KMS-11 (cell line): ENCODE measurements at regions not wholly inside any gene's neighbourhood (a gene's known extent, or its start where the extent isn't known, plus 50 kb on each side); places are given as distances from the start of the nearest gene placed in this dataset.
"Not testable (repeated sequence)": the region's sequence is repeated elsewhere in the genome, so short reads cannot be mapped to it uniquely, and the experiment has no call there.

Experiments
- H2AFZ ChIP-seq: fragments of 200-600 bp; sonication (generic); 2 replicates; pipeline ENCODE4 v1.6.1; 2016; ENCODE audit warnings: antibody characterized with exemption, mixed run types, low read depth
- H3K27ac ChIP-seq: fragments of 200-600 bp; sonication (generic); 2 replicates; pipeline ENCODE4 v1.6.1; 2016; ENCODE audit warnings: mild to moderate bottlenecking, mixed run types
- H3K27me3 ChIP-seq: fragments of 200-600 bp; sonication (generic); 2 replicates; pipeline ENCODE4 v1.6.1; 2017; ENCODE audit warnings: mild to moderate bottlenecking, low read depth, mixed run types, moderate library complexity; ENCODE audit not compliant: insufficient read depth
- H3K36me3 ChIP-seq: fragments of 200-600 bp; sonication (generic); 2 replicates; pipeline ENCODE4 v1.6.1; 2017; ENCODE audit warnings: mild to moderate bottlenecking, mixed run types; ENCODE audit not compliant: insufficient read depth
- H3K4me1 ChIP-seq: fragments of 200-600 bp; sonication (generic); 2 replicates; pipeline ENCODE4 v1.6.1; 2016; ENCODE audit warnings: mild to moderate bottlenecking, low read depth, mixed run types; ENCODE audit not compliant: poor library complexity, severe bottlenecking
- H3K4me2 ChIP-seq: fragments of 200-600 bp; sonication (generic); 2 replicates; pipeline ENCODE4 v1.7.0; 2016; ENCODE audit warnings: mild to moderate bottlenecking, mixed run types
- H3K4me3 ChIP-seq: fragments of 200-600 bp; sonication (generic); IDR thresholded peaks from 2 replicates; pipeline ENCODE4 v1.6.1; 2017; ENCODE audit warnings: low read depth, low read length, mixed read lengths; ENCODE audit not compliant: insufficient read depth
- H3K79me2 ChIP-seq: fragments of 200-600 bp; sonication (generic); 2 replicates; pipeline ENCODE4 v1.6.1; 2016; ENCODE audit warnings: low read depth, mixed run types; ENCODE audit not compliant: insufficient read depth
- H3K9ac ChIP-seq: fragments of 200-600 bp; sonication (generic); 2 replicates; pipeline ENCODE4 v1.6.1; 2016; ENCODE audit warnings: mild to moderate bottlenecking, mixed run types
- H4K20me1 ChIP-seq: fragments of 200-600 bp; sonication (generic); 2 replicates; pipeline ENCODE4 v1.6.1; 2016; ENCODE audit warnings: mild to moderate bottlenecking, mixed run types; ENCODE audit not compliant: insufficient read depth
- TF ChIP-seq, protein P1 (sequence below): fragments of 200-600 bp; sonication (generic); conservative IDR thresholded peaks from 2 replicates; pipeline ENCODE4 v1.6.1; 2017; ENCODE audit warnings: low read depth, mild to moderate bottlenecking, antibody characterized with exemption, low read length, moderate library complexity, mixed read lengths

GRCh38 chr10:121393522-121393921 is 204.7 kb downstream of the FGFR2 start:
- TF ChIP-seq, protein P1, sequence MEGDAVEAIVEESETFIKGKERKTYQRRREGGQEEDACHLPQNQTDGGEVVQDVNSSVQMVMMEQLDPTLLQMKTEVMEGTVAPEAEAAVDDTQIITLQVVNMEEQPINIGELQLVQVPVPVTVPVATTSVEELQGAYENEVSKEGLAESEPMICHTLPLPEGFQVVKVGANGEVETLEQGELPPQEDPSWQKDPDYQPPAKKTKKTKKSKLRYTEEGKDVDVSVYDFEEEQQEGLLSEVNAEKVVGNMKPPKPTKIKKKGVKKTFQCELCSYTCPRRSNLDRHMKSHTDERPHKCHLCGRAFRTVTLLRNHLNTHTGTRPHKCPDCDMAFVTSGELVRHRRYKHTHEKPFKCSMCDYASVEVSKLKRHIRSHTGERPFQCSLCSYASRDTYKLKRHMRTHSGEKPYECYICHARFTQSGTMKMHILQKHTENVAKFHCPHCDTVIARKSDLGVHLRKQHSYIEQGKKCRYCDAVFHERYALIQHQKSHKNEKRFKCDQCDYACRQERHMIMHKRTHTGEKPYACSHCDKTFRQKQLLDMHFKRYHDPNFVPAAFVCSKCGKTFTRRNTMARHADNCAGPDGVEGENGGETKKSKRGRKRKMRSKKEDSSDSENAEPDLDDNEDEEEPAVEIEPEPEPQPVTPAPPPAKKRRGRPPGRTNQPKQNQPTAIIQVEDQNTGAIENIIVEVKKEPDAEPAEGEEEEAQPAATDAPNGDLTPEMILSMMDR = no peak
- peak overlapping the region; percentile 31 for H3K4me2 ChIP-seq
- no peak overlapping the region for H3K9ac ChIP-seq

DNA sequence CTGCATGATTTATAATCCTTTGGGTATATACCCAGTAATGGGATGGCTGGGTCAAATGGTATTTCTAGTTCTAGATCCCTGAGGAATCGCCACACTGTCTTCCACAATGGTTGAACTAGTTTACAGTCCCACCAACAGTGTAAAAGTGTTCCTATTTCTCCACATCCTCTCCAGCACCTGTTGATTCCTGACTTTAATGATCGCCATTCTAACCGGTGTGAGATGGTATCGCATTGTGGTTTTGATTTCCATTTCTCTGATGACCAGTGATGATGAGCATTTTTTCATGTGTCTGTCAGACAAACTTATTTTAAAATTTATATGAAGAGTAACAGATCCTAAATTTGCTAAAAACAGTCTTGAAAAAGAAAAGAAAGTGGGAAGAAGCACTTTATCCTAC is 197.7 kb downstream of the FGFR2 start:
- H3K4me3 ChIP-seq, H2AFZ ChIP-seq, H3K4me1 ChIP-seq, H3K27ac ChIP-seq, H3K4me2 ChIP-seq, H4K20me1 ChIP-seq, H3K36me3 ChIP-seq, H3K27me3 ChIP-seq, H3K79me2 ChIP-seq, H3K9ac ChIP-seq: not testable (repeated sequence)

More at GRCh38 chr10:121393522-121393921, 204.7 kb downstream of the FGFR2 start:
- no peaks in the 10 kb centered on the region for H3K36me3 ChIP-seq
- no peaks in the 10 kb centered on the region for H3K79me2 ChIP-seq
- H3K4me3 ChIP-seq = no peak overlapping the region
- peak overlapping the region; percentile 36; the same call in 1 of the 2 replicates for H3K27ac ChIP-seq
- H4K20me1 ChIP-seq = no peaks in the 10 kb centered on the region
- no peaks in the 10 kb centered on the region for H3K27me3 ChIP-seq
- H2AFZ ChIP-seq = no peak overlapping the region; the same call in 1 of the 2 replicates
- peaks cover 20% of the 10 kb centered on the region for H3K4me1 ChIP-seq

GRCh38 chr10:121403527-121403926 is 194.7 kb downstream of the FGFR2 start:
- no peak overlapping the region for H3K4me2 ChIP-seq
- no peaks in the 10 kb centered on the region for H3K27me3 ChIP-seq
- H3K9ac ChIP-seq = no peak overlapping the region
- no peak overlapping the region for H2AFZ ChIP-seq
- no peaks in the 10 kb centered on the region for H3K4me1 ChIP-seq
- TF ChIP-seq, protein P1 = no peak
- H3K27ac ChIP-seq = no peak overlapping the region
- no peaks in the 10 kb centered on the region; the same call in 1 of the 2 replicates for H3K36me3 ChIP-seq
- H3K79me2 ChIP-seq = no peaks in the 10 kb centered on the region
- H3K4me3 ChIP-seq = no peak overlapping the region
- H4K20me1 ChIP-seq = no peaks in the 10 kb centered on the region

- no peaks in the 10 kb centered on the region for H3K79me2 ChIP-seq
- H2AFZ ChIP-seq = no peak overlapping the region
- no peak overlapping the region for H3K27ac ChIP-seq
- H3K4me3 ChIP-seq = no peak overlapping the region
- no peak overlapping the region for H3K4me2 ChIP-seq
- no peaks in the 10 kb centered on the region for H4K20me1 ChIP-seq
- peaks cover 4% of the 10 kb centered on the region for H3K4me1 ChIP-seq
- no peaks in the 10 kb centered on the region for H3K27me3 ChIP-seq
- no peaks in the 10 kb centered on the region for H3K36me3 ChIP-seq
- H3K9ac ChIP-seq = no peak overlapping the region
- TF ChIP-seq, protein P1 = no peak
Observed at GRCh38 chr10:121404611-121405010, 193.6 kb downstream of the FGFR2 start.

- peaks cover 9% of the 10 kb centered on the region for H3K4me1 ChIP-seq
- no peak overlapping the region for H3K4me2 ChIP-seq
- H2AFZ ChIP-seq = no peak overlapping the region
- H4K20me1 ChIP-seq = no peaks in the 10 kb centered on the region
- TF ChIP-seq, protein P1 = no peak
- H3K9ac ChIP-seq = no peak overlapping the region
- no peak overlapping the region for H3K4me3 ChIP-seq
- H3K36me3 ChIP-seq = no peaks in the 10 kb centered on the region
- no peaks in the 10 kb centered on the region for H3K27me3 ChIP-seq
- H3K79me2 ChIP-seq = no peaks in the 10 kb centered on the region
- H3K27ac ChIP-seq = no peak overlapping the region
Observed at GRCh38 chr10:121405096-121405495, 193.1 kb downstream of the FGFR2 start.
